B cell (primary cell): ENCODE measurements at regions not wholly inside any gene's neighbourhood (a gene's known extent, or its start where the extent isn't known, plus 50 kb on each side); places are given as distances from the start of the nearest gene placed in this dataset.

Experiments
- ATAC-seq: fragments of 200-7000 bp; cut with Tn5 transposase; one replicate; pipeline ENCODE4 v1.10.0; 2021; ENCODE audit warnings: low read depth, mild to moderate bottlenecking, moderate number of reproducible peaks, moderate library complexity
- CTCF ChIA-PET: fragments of 350-600 bp; sonication (Branson Sonifier 250); formaldehyde crosslinking; loops from one replicate; lab custom pipeline; 2021; ENCODE audit warnings: antibody characterized with exemption, inconsistent platforms; lab: Charles Lee
- POLR2A ChIA-PET: fragments of 350-600 bp; sonication (Branson Sonifier 250); formaldehyde crosslinking; loops from one replicate; lab custom pipeline; 2021; ENCODE audit warnings: antibody characterized with exemption; lab: Charles Lee
- DNase-seq: peaks from one replicate; pipeline ENCODE4 v3.0.0; 2013
- H2AFZ ChIP-seq: 2 replicates; pipeline ENCODE4 v1.6.1; 2012; ENCODE audit warnings: mild to moderate bottlenecking, low read depth, low read length; ENCODE audit not compliant: insufficient read depth, poor library complexity, severe bottlenecking
- H3K27ac ChIP-seq, 2 donors: 1 replicate in 1 of 2; 2 replicates in 1 of 2; pipeline ENCODE4 v1.5.1; 2012 to 2013; ENCODE audit warnings: low read length in 2 of 2, mild to moderate bottlenecking in 2 of 2, moderate library complexity in 1 of 2
- H3K27me3 ChIP-seq, 4 experiments: fragments of 200-600 bp in 1 of 4; sonication (generic) in 1 of 4; replicated peaks in 1 of 4; 1 replicate in 2 of 4; 2 replicates in 2 of 4; pipeline versions ENCODE4 v1.6.1 to v1.7.0; 2013 to 2016; ENCODE audit warnings: low read length in 3 of 4, mild to moderate bottlenecking in 2 of 4, mixed read lengths in 1 of 4, moderate library complexity in 1 of 4; ENCODE audit not compliant: insufficient read depth in 4 of 4, control insufficient read depth in 3 of 4; ENCODE audit errors: control extremely low read depth in 1 of 4
- H3K36me3 ChIP-seq, 2 experiments: replicated peaks in 1 of 2; 1 replicate in 1 of 2; 2 replicates in 1 of 2; pipeline versions ENCODE4 v1.6.1 to v1.7.1; 2013; ENCODE audit warnings: low read length in 1 of 2; ENCODE audit not compliant: insufficient read depth in 2 of 2, control insufficient read depth in 1 of 2; ENCODE audit errors: control extremely low read depth in 1 of 2, extremely low read depth in 1 of 2
- H3K4me1 ChIP-seq, 2 donors: fragments of 200-600 bp in 1 of 2; sonication (generic) in 1 of 2; 1 replicate in 1 of 2; 2 replicates in 1 of 2; pipeline versions ENCODE4 v1.5.1 to v1.6.1; 2013 to 2017; ENCODE audit warnings: low read length in 2 of 2; ENCODE audit not compliant: control insufficient read depth in 2 of 2, insufficient read depth in 2 of 2
- H3K4me2 ChIP-seq: replicated peaks from 2 replicates; pipeline ENCODE3; 2012; ENCODE audit warnings: mild to moderate bottlenecking, low read depth, low read length; ENCODE audit not compliant: poor library complexity, severe bottlenecking
- H3K4me3 ChIP-seq, 5 experiments: fragments of 200-600 bp in 1 of 5; sonication (generic) in 1 of 5; 1 replicate in 3 of 5; 2 replicates in 2 of 5; pipeline versions ENCODE4 v1.5.1 to v1.7.0; 2011 to 2016; ENCODE audit warnings: low read length in 4 of 5, mild to moderate bottlenecking in 4 of 5, low read depth in 2 of 5, control low read depth in 1 of 5, moderate library complexity in 1 of 5; ENCODE audit not compliant: insufficient read depth in 1 of 5; ENCODE audit errors: control extremely low read depth in 1 of 5, extremely low read depth in 1 of 5
- H3K79me2 ChIP-seq: fragments of 200-600 bp; sonication (generic); one replicate; pipeline ENCODE4 v1.6.0; 2016; ENCODE audit warnings: low read length; ENCODE audit not compliant: control insufficient read depth, insufficient read depth
- H3K9ac ChIP-seq: fragments of 200-600 bp; sonication (generic); 2 replicates; pipeline ENCODE4 v1.6.1; 2017; ENCODE audit warnings: mild to moderate bottlenecking, low read length, moderate library complexity
- H3K9me3 ChIP-seq, 3 donors: one replicate each; pipeline versions ENCODE4 v1.6.1 to v1.7.1; 2013; ENCODE audit warnings: low read length in 2 of 3; ENCODE audit not compliant: control insufficient read depth in 2 of 3, insufficient read depth in 1 of 3; ENCODE audit errors: control extremely low read depth in 1 of 3
- H4K20me1 ChIP-seq: 2 replicates; pipeline ENCODE4 v1.6.0; 2012; ENCODE audit warnings: mild to moderate bottlenecking, low read length; ENCODE audit not compliant: insufficient read depth, control insufficient read depth, poor library complexity, severe bottlenecking
- H3K27ac Mint-ChIP-seq: one replicate; pipeline ENCODE4 v1.8.0; 2021; ENCODE audit warnings: mixed read lengths
- H3K27me3 Mint-ChIP-seq: one replicate; pipeline ENCODE4 v1.8.0; 2021; ENCODE audit warnings: mixed read lengths
- H3K4me1 Mint-ChIP-seq: one replicate; pipeline ENCODE4 v1.8.0; 2021; ENCODE audit warnings: mixed read lengths
- H3K4me3 Mint-ChIP-seq: one replicate; pipeline ENCODE4 v1.8.0; 2021; ENCODE audit warnings: mixed read lengths
- H3K9me3 Mint-ChIP-seq: one replicate; pipeline ENCODE4 v1.8.0; 2022; ENCODE audit warnings: mixed read lengths; ENCODE audit not compliant: insufficient read depth
- CTCF ChIP-seq: fragments of 200-600 bp; IDR thresholded peaks from one replicate; pipeline ENCODE4 v1.8.0; 2022; ENCODE audit warnings: antibody characterized with exemption, mild to moderate bottlenecking
- EZH2 ChIP-seq: IDR thresholded peaks from 2 replicates; pipeline ENCODE4 v1.6.1; 2012; ENCODE audit warnings: borderline replicate concordance, low read depth, mild to moderate bottlenecking, moderate library complexity, low read length; ENCODE audit not compliant: insufficient read depth, poor library complexity, severe bottlenecking
- WGBS: methylation state at CpG from one replicate; pipeline ENCODE4 v1.1.5; 2013; ENCODE audit warnings: missing lambda C conversion rate; ENCODE audit not compliant: insufficient coverage; 5-methylcytosine and 5-hydroxymethylcytosine counted together
- intact Hi-C: fragments of 100-400 bp; cut with micrococcal nuclease; formaldehyde crosslinking; loops from one replicate; pipeline ENCODE4 v1.10.0; 2022

- Mint-ChIP-seq H3K4me1 (peaks cover 49% of the 10 kb centered on the region), H3K4me3 (peak overlapping the region; percentile 26)
- ATAC-seq: peak; percentile 17
Observed at GRCh38 chr2:241967467-241968144, 98.1 kb downstream of the RTP5 start.

More at GRCh38 chr2:241967467-241968144, 98.1 kb downstream of the RTP5 start:
- ChIA-PET CTCF (interaction anchor here (1.5 kb wide), 1 partner anchor 17 kb away, joined by 6 read pairs; no protein-coding TSS in a partner anchor), POLR2A (no interaction called here)
- no peaks in the 10 kb centered on the region for H3K9me3 Mint-ChIP-seq
- Histone ChIP-seq H3K4me2 (peak overlapping the region; percentile 69), H3K79me2 (peaks cover 21% of the 10 kb centered on the region), H3K36me3 (peaks cover 0 to 19% of the 10 kb centered on the region in 2 experiments), H3K27me3 (no peaks in the 10 kb centered on the region), H4K20me1 (no peaks in the 10 kb centered on the region), H3K27ac (peak overlapping the region; percentile 70 to 74), H3K9me3 (peaks cover 0 to 10% (median 0%) of the 10 kb centered on the region in 3 donors), H3K4me1 (peaks cover 46 to 50% of the 10 kb centered on the region in 2 donors), H2AFZ (no peak overlapping the region), H3K4me3 (no peak overlapping the region), H3K9ac (peak overlapping the region; percentile 5)
- no peaks in the 10 kb centered on the region for H3K27me3 Mint-ChIP-seq
- H3K27ac Mint-ChIP-seq: peak overlapping the region; percentile 50
- intact Hi-C loops: loop anchor here (2.0 kb wide), 1 partner anchor 47 kb away; no protein-coding TSS in a partner anchor
- DNase-seq: peak; percentile 86
- TF ChIP-seq EZH2 (no peak), CTCF (no peak)
- WGBS: 68% methylated on average over 13 of the region's 17 CpGs
